GM12878 (cell line): ENCODE measurements at regions not wholly inside any gene's neighbourhood (a gene's known extent, or its start where the extent isn't known, plus 50 kb on each side); places are given as distances from the start of the nearest gene placed in this dataset.
"Not testable (repeated sequence)": the region's sequence is repeated elsewhere in the genome, so short reads cannot be mapped to it uniquely, and the experiment has no call there.

Source experiments
- ATAC-seq: fragments of 200-7000 bp; cut with Tn5 transposase; 3 replicates; pipeline ENCODE4 v1.9.1; 2020; ENCODE audit warnings: mild to moderate bottlenecking, moderate library complexity
- BruUV-seq: library from RNA; stranded (reverse); fragments of 400-500 nt; replicated peaks from 2 replicates; lab custom pipeline; 2021; lab: Mats Ljungman, UMichigan
- CTCF ChIA-PET: fragments of 300-600 bp; sonication (Branson Sonifier 250); formaldehyde crosslinking; extraction: SDS; loops from one replicate; lab custom pipeline; 2021; ENCODE audit warnings: inconsistent platforms; lab: Yijun Ruan, JAX
- POLR2A ChIA-PET: fragments of 350-600 bp; formaldehyde crosslinking; extraction: SDS; loops from one replicate; lab custom pipeline; 2021; ENCODE audit warnings: inconsistent platforms; lab: Charles Lee
- RAD21 ChIA-PET: fragments of 300-600 bp; sonication (Branson Sonifier 250); formaldehyde crosslinking; loops from one replicate; lab custom pipeline; 2023; ENCODE audit warnings: antibody characterized with exemption; ENCODE audit not compliant: unreplicated experiment; lab: Charles Lee
- SMC1A ChIA-PET: fragments of 300-600 bp; sonication (Branson Sonifier 250); formaldehyde crosslinking; loops from one replicate; lab custom pipeline; 2023; ENCODE audit not compliant: unreplicated experiment, uncharacterized antibody; lab: Charles Lee
- DNase-seq: peaks from one replicate; pipeline ENCODE4 v3.0.0-alpha.2; 2011; ENCODE audit warnings: low read depth, low spot score
- FAIRE-seq: peaks from 3 replicates; lab custom pipeline; 2011; peaks lifted over from hg19 to GRCh38; lab: Jason Lieb, UNC
- H2AFZ ChIP-seq: 2 replicates; pipeline ENCODE4 v1.6.0; 2011; ENCODE audit warnings: low read depth, low read length, control low read depth; ENCODE audit not compliant: control insufficient read depth
- H3K27ac ChIP-seq: 2 replicates; pipeline ENCODE4 v1.5.1; 2011; ENCODE audit warnings: control low read depth; ENCODE audit not compliant: control insufficient read depth, insufficient read depth
- H3K27me3 ChIP-seq, 2 experiments: replicated peaks in 1 of 2; 2 replicates each; pipeline versions ENCODE4 v1.6.0 to v1.6.1; 2011; ENCODE audit warnings: low read length in 1 of 2; ENCODE audit not compliant: control insufficient read depth in 2 of 2, insufficient read depth in 2 of 2
- H3K36me3 ChIP-seq, 2 experiments: 2 replicates each; pipeline ENCODE4 v1.5.1; 2011; ENCODE audit warnings: low read length in 1 of 2; ENCODE audit not compliant: control insufficient read depth in 2 of 2, insufficient read depth in 2 of 2
- H3K4me1 ChIP-seq: 2 replicates; pipeline ENCODE4 v1.6.1; 2011; ENCODE audit warnings: mild to moderate bottlenecking, low read length, moderate library complexity, mixed read lengths; ENCODE audit not compliant: control insufficient read depth, insufficient read depth
- H3K4me2 ChIP-seq: 2 replicates; pipeline ENCODE4 v1.6.0; 2011; ENCODE audit warnings: control low read depth; ENCODE audit not compliant: control insufficient read depth, insufficient read depth
- H3K4me3 ChIP-seq: fragments of 200-600 bp; sonication (generic); 2 replicates; pipeline ENCODE4 v1.5.1; 2016
- H3K79me2 ChIP-seq: 2 replicates; pipeline ENCODE4 v1.6.0; 2011; ENCODE audit warnings: low read length; ENCODE audit not compliant: control insufficient read depth, insufficient read depth
- H3K9ac ChIP-seq: 2 replicates; pipeline ENCODE4 v1.8.0; 2011; ENCODE audit warnings: low read length, control low read depth, mixed read lengths; ENCODE audit not compliant: control insufficient read depth, insufficient read depth
- H3K9me3 ChIP-seq: replicated peaks from 3 replicates; pipeline ENCODE4 v1.5.1; 2011; ENCODE audit warnings: mild to moderate bottlenecking, low read length; ENCODE audit not compliant: control insufficient read depth, insufficient read depth
- H4K20me1 ChIP-seq: 2 replicates; pipeline ENCODE4 v1.6.0; 2011; ENCODE audit not compliant: control insufficient read depth, insufficient read depth
- E2F4 ChIP-seq: IDR thresholded peaks from 2 replicates; pipeline ENCODE4 v1.6.1; 2012; ENCODE audit warnings: low read depth, low read length, improper control_type of control experiment
- FOS ChIP-seq: IDR thresholded peaks from 3 replicates; pipeline ENCODE4 v1.6.1; 2011; ENCODE audit warnings: borderline replicate concordance; ENCODE audit not compliant: insufficient read length; ENCODE audit errors: extremely low read depth
- IKZF1 ChIP-seq: fragments of 450-650 bp; conservative IDR thresholded peaks from 2 replicates; pipeline ENCODE4 v1.6.1; 2017; ENCODE audit warnings: antibody characterized with exemption, mild to moderate bottlenecking
- JUND ChIP-seq: IDR thresholded peaks from 2 replicates; pipeline ENCODE4 v1.6.1; 2012; ENCODE audit warnings: low read depth, mild to moderate bottlenecking, low read length, improper control_type of control experiment, moderate library complexity
- RCOR1 ChIP-seq: conservative IDR thresholded peaks from 2 replicates; pipeline ENCODE4 v1.6.1; 2012; ENCODE audit warnings: low read depth, low read length, improper control_type of control experiment
- RUNX3 ChIP-seq: IDR thresholded peaks from 2 replicates; pipeline ENCODE4 v1.6.1; 2012; ENCODE audit warnings: low read length, inconsistent platforms
- ZBTB11 ChIP-seq: fragments of 450-650 bp; formaldehyde crosslinking; IDR thresholded peaks from 2 replicates; pipeline ENCODE4 v1.5.0; 2022; ENCODE audit warnings: mild to moderate bottlenecking, missing genetic modification characterization
- ZNF217 ChIP-seq: fragments of 450-650 bp; IDR thresholded peaks from 2 replicates; pipeline ENCODE4 v1.6.1; 2017; ENCODE audit warnings: antibody characterized with exemption, mild to moderate bottlenecking
- ZNF592 ChIP-seq: fragments of 450-650 bp; IDR thresholded peaks from 2 replicates; pipeline ENCODE4 v1.6.1; 2017; ENCODE audit warnings: mild to moderate bottlenecking, moderate library complexity
- WGBS: methylation state at CpG from one replicate; pipeline ENCODE4 v1.1.6; 2016; ENCODE audit warnings: low lambda C conversion rate; ENCODE audit not compliant: insufficient replicate concordance, insufficient coverage; ENCODE audit errors: missing lambda C conversion rate; 5-methylcytosine and 5-hydroxymethylcytosine counted together
- in situ Hi-C: fragments of 300-500 bp; cut with MboI; formaldehyde crosslinking; loops from 9 replicates; pipeline ENCODE4 v1.14.3; 2018; ENCODE audit warnings: mixed read lengths
- intact Hi-C: fragments of 100-400 bp; cut with micrococcal nuclease; formaldehyde crosslinking; loops from one replicate; pipeline ENCODE4 v1.14.2; 2022; ENCODE audit not compliant: unreplicated experiment

- ATAC-seq, in situ Hi-C loops: not testable (repeated sequence)
These were observed 107.4 kb downstream of the RTP4 start for GRCh38 chr3:187475613-187476012.

GRCh38 chr3:187473778-187474406 is 105.7 kb downstream of the RTP4 start:
- no TSS peak for BruUV-seq
- TF ChIP-seq ZNF217 = no peak
- no peak for TF ChIP-seq RCOR1
- no peak for TF ChIP-seq JUND
- TF ChIP-seq RUNX3 = no peak
- TF ChIP-seq FOS = no peak
- TF ChIP-seq ZNF592 = no peak
- no peak for TF ChIP-seq E2F4
- no peak for TF ChIP-seq IKZF1
- no peak for TF ChIP-seq ZBTB11

More at GRCh38 chr3:187475613-187476012, 107.4 kb downstream of the RTP4 start:
- H3K4me2 ChIP-seq, H3K4me1 ChIP-seq, CTCF ChIA-PET, POLR2A ChIA-PET, H3K9me3 ChIP-seq, H3K4me3 ChIP-seq, FAIRE-seq, H3K9ac ChIP-seq, H3K79me2 ChIP-seq, BruUV-seq, H4K20me1 ChIP-seq, H3K36me3 ChIP-seq, SMC1A ChIA-PET, RAD21 ChIA-PET, H3K27me3 ChIP-seq, H2AFZ ChIP-seq, DNase-seq, intact Hi-C loops, H3K27ac ChIP-seq: not testable (repeated sequence)

More at GRCh38 chr3:187473778-187474406, 105.7 kb downstream of the RTP4 start:
- SMC1A ChIA-PET = no interaction called here
- Histone ChIP-seq H2AFZ (no peak overlapping the region), H4K20me1 (no peaks in the 10 kb centered on the region), H3K4me3 (no peak overlapping the region), H3K79me2 (no peaks in the 10 kb centered on the region), H3K4me2 (no peak overlapping the region), H3K27ac (no peak overlapping the region), H3K9me3 (no peaks in the 10 kb centered on the region; the same call in 2 of the 3 replicates), H3K9ac (no peak overlapping the region), H3K4me1 (no peaks in the 10 kb centered on the region), H3K36me3 (no peaks in the 10 kb centered on the region), H3K27me3 (no peaks in the 10 kb centered on the region)
- CTCF ChIA-PET = no interaction called here
- in situ Hi-C loops = no loop called here
- no peak for FAIRE-seq
- POLR2A ChIA-PET = no interaction called here
- WGBS = 42% methylated on average over 1 of the region's 1 CpG
- RAD21 ChIA-PET = no interaction called here
- DNase-seq = no peak
- no peak for ATAC-seq
- intact Hi-C loops = no loop called here
